Loucy (cell line): ENCODE measurements at regions not wholly inside any gene's neighbourhood (a gene's known extent, or its start where the extent isn't known, plus 50 kb on each side); places are given as distances from the start of the nearest gene placed in this dataset.
"Not testable (repeated sequence)": the region's sequence is repeated elsewhere in the genome, so short reads cannot be mapped to it uniquely, and the experiment has no call there.

ENCODE experiments used
- H2AFZ ChIP-seq: fragments of 200-600 bp; sonication (generic); 2 replicates; pipeline ENCODE4 v1.6.0; 2016; ENCODE audit warnings: antibody characterized with exemption, mild to moderate bottlenecking, low read length, moderate library complexity
- H3F3A ChIP-seq: fragments of 200-600 bp; 2 replicates; pipeline ENCODE4 v1.6.0; 2016; ENCODE audit warnings: antibody characterized with exemption, low read depth, mild to moderate bottlenecking
- H3K27me3 ChIP-seq: fragments of 200-600 bp; sonication (generic); 2 replicates; pipeline ENCODE4 v1.6.1; 2014; ENCODE audit warnings: low read length, mild to moderate bottlenecking; ENCODE audit not compliant: insufficient read depth, poor library complexity, severe bottlenecking
- H3K36me3 ChIP-seq: fragments of 200-600 bp; sonication (generic); 2 replicates; pipeline ENCODE4 v1.6.1; 2016; ENCODE audit warnings: low read length; ENCODE audit not compliant: insufficient read depth
- H3K4me1 ChIP-seq: fragments of 200-600 bp; sonication (generic); 2 replicates; pipeline ENCODE4 v1.5.1; 2014; ENCODE audit warnings: low read length, mild to moderate bottlenecking; ENCODE audit not compliant: insufficient read depth, poor library complexity, severe bottlenecking
- H3K4me2 ChIP-seq: fragments of 200-600 bp; sonication (generic); 2 replicates; pipeline ENCODE4 v1.6.0; 2014; ENCODE audit warnings: antibody characterized with exemption, low read length, low read depth, mild to moderate bottlenecking; ENCODE audit not compliant: poor library complexity, severe bottlenecking
- H3K4me3 ChIP-seq: fragments of 200-600 bp; sonication (generic); 2 replicates; pipeline ENCODE4 v1.5.1; 2014; ENCODE audit warnings: low read length, mild to moderate bottlenecking, mixed read lengths; ENCODE audit not compliant: poor library complexity, severe bottlenecking
- H3K79me2 ChIP-seq: fragments of 200-600 bp; sonication (generic); 2 replicates; pipeline ENCODE4 v1.6.1; 2014; ENCODE audit warnings: low read length; ENCODE audit not compliant: insufficient read depth
- H3K9ac ChIP-seq: fragments of 200-600 bp; sonication (generic); 2 replicates; pipeline ENCODE4 v1.6.0; 2014; ENCODE audit warnings: mild to moderate bottlenecking, low read depth, low read length, moderate library complexity; ENCODE audit not compliant: poor library complexity, severe bottlenecking
- H3K9me2 ChIP-seq: fragments of 200-600 bp; sonication (generic); replicated peaks from 2 replicates; pipeline ENCODE4 v1.6.1; 2016; ENCODE audit warnings: low read depth, low read length, mixed read lengths
- H3K9me3 ChIP-seq: fragments of 200-600 bp; sonication (generic); 2 replicates; pipeline ENCODE4 v1.6.1; 2014; ENCODE audit warnings: mild to moderate bottlenecking, antibody characterized with exemption, low read length, low read depth; ENCODE audit not compliant: insufficient read depth
- H4K20me1 ChIP-seq: fragments of 200-600 bp; sonication (generic); 2 replicates; pipeline ENCODE4 v1.6.0; 2014; ENCODE audit warnings: antibody characterized with exemption, low read length, mild to moderate bottlenecking; ENCODE audit not compliant: insufficient read depth, poor library complexity, severe bottlenecking
- CTCF ChIP-seq: fragments of 200-600 bp; sonication (generic); conservative IDR thresholded peaks from 2 replicates; pipeline ENCODE4 v1.5.1; 2014; ENCODE audit warnings: mild to moderate bottlenecking, antibody characterized with exemption, low read length
- EZH2phosphoT487 ChIP-seq: fragments of 200-600 bp; IDR thresholded peaks from 2 replicates; pipeline ENCODE4 v1.6.1; 2018; ENCODE audit warnings: antibody characterized with exemption, mild to moderate bottlenecking, moderate library complexity, borderline replicate concordance

- no peak overlapping the region for H2AFZ ChIP-seq
- no peaks in the 10 kb centered on the region for H3K36me3 ChIP-seq
- no peaks in the 10 kb centered on the region for H3K9me2 ChIP-seq
- H3K9ac ChIP-seq, result no peak overlapping the region
- no peaks in the 10 kb centered on the region for H3K79me2 ChIP-seq
- no peak overlapping the region for H3K4me3 ChIP-seq
- no peaks in the 10 kb centered on the region for H3K27me3 ChIP-seq
- no peaks in the 10 kb centered on the region for H4K20me1 ChIP-seq
- H3K4me2 ChIP-seq, result no peak overlapping the region
- H3F3A ChIP-seq, result no peaks in the 10 kb centered on the region
- no peaks in the 10 kb centered on the region for H3K4me1 ChIP-seq
- H3K9me3 ChIP-seq, result no peaks in the 10 kb centered on the region
- TF ChIP-seq CTCF (no peak), EZH2phosphoT487 (no peak)
These were observed 57.7 kb downstream of the RAD51AP2 start for GRCh38 chr2:17460371-17461086.

GRCh38 chr2:17455343-17455742, 62.9 kb downstream of the RAD51AP2 start:
- no peak overlapping the region for H3K9ac ChIP-seq
- no peaks in the 10 kb centered on the region for H3K27me3 ChIP-seq
- no peaks in the 10 kb centered on the region for H3K9me2 ChIP-seq
- H3K9me3 ChIP-seq, result no peaks in the 10 kb centered on the region
- H3K36me3 ChIP-seq, result no peaks in the 10 kb centered on the region
- TF ChIP-seq EZH2phosphoT487, result no peak
- no peak for TF ChIP-seq CTCF
- H3K4me3 ChIP-seq, result no peak overlapping the region
- no peaks in the 10 kb centered on the region for H4K20me1 ChIP-seq
- no peaks in the 10 kb centered on the region for H3F3A ChIP-seq
- H2AFZ ChIP-seq, result no peak overlapping the region
- no peaks in the 10 kb centered on the region for H3K79me2 ChIP-seq
- H3K4me2 ChIP-seq, result no peak overlapping the region
- no peaks in the 10 kb centered on the region for H3K4me1 ChIP-seq

- H3K4me3 ChIP-seq, H3K9me2 ChIP-seq, H3K4me2 ChIP-seq, H3K9ac ChIP-seq, H2AFZ ChIP-seq, H3K9me3 ChIP-seq, H3F3A ChIP-seq, H3K36me3 ChIP-seq, H3K79me2 ChIP-seq, H3K27me3 ChIP-seq, H4K20me1 ChIP-seq, H3K4me1 ChIP-seq: not testable (repeated sequence)
These were observed 72.0 kb downstream of the RAD51AP2 start for GRCh38 chr2:17446191-17446590.

- no peak overlapping the region for H2AFZ ChIP-seq
- H3K4me1 ChIP-seq, result no peaks in the 10 kb centered on the region
- no peaks in the 10 kb centered on the region for H3K27me3 ChIP-seq
- no peaks in the 10 kb centered on the region for H3K79me2 ChIP-seq
- 0 out of 2 replicates have a peak, but pooled peaks cover 3% of the 10 kb centered on the region for H3K9me3 ChIP-seq
- H3K4me2 ChIP-seq, result no peak overlapping the region
- no peak for TF ChIP-seq CTCF
- H3K4me3 ChIP-seq, result no peak overlapping the region
- H3K9me2 ChIP-seq, result no peaks in the 10 kb centered on the region
- H4K20me1 ChIP-seq, result no peaks in the 10 kb centered on the region
- no peaks in the 10 kb centered on the region for H3K36me3 ChIP-seq
- H3K9ac ChIP-seq, result no peak overlapping the region
- H3F3A ChIP-seq, result no peaks in the 10 kb centered on the region
These were observed 72.5 kb downstream of the RAD51AP2 start for GRCh38 chr2:17445744-17446143.
